ENCODE measurements at regions not wholly inside any gene's neighbourhood (a gene's known extent, or its start where the extent isn't known, plus 50 kb on each side); places are given as distances from the start of the nearest gene placed in this dataset.

DNA sequence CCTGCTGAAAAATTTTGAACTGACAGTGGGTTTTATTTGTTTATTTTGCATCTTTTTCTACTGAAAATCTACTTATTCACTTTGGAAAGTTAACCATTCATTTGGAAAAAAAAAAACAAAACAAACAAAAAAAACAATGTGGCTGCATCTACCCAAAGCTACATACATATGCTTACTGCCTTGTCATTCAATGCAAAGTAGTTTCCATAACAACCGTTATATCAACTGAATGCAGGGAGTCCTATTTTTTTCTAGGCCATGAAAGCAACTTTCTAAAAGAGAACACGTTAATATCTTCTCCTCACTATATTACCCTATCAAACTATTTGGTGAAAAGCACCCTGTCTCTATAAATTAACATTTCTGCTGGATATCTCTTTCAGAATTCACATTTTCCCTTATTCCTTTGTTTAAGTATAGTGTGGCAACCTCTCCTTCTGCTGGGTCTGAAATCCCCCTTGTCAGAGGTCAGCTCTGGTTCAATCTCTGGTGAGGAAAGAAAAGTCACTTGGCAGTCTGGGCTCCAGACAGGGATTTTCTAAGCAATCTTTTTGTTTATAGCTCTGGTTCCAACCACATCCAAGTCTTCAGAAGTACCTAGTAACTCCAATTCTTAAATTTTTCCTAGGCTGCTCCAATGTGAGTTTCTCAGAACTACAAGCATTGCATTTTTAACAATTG is 528.4 kb upstream of the TOM1L1 start:
- no peaks in the 10 kb centered on the region for H4K20me1 ChIP-seq (ENCODE audit: control insufficient read depth, insufficient read depth)
- no peak for DNase-seq (ENCODE audit: low read depth, low spot score)
- no peak overlapping the region for H3K27ac ChIP-seq (ENCODE audit: control insufficient read depth, insufficient read depth)
- RAD21 ChIA-PET (ENCODE audit: unreplicated experiment): interaction anchor here (1.2 kb wide), 1 partner anchor 9 kb away, joined by 3 read pairs; no protein-coding TSS in a partner anchor
- H2AFZ ChIP-seq (ENCODE audit: control insufficient read depth, low read depth, low read length): no peak overlapping the region
- no peak overlapping the region for H3K4me2 ChIP-seq (ENCODE audit: control insufficient read depth, insufficient read depth)
- H3K27me3 ChIP-seq (replicated peaks in 1 of 2; ENCODE audit: control insufficient read depth in 2 of 2, insufficient read depth in 2 of 2, low read length in 1 of 2): no peaks in the 10 kb centered on the region
- no peak overlapping the region for H3K4me3 ChIP-seq
- WGBS (ENCODE audit: insufficient coverage, insufficient replicate concordance, low lambda C conversion rate, missing lambda C conversion rate): 25% methylated on average over 2 of the region's 2 CpGs
- in situ Hi-C loops (cut with MboI): no loop called here
- no peak for TF ChIP-seq SMC3 (IDR thresholded peaks at IDR 0.05; ENCODE audit: borderline replicate concordance, low read length)
- no peak for TF ChIP-seq POLR2AphosphoS5 (IDR thresholded peaks at IDR 0.05; ENCODE audit: low read length)
- no peak for TF ChIP-seq CHD2 (IDR thresholded peaks at IDR 0.05; ENCODE audit: borderline replicate concordance, low read depth, low read length)
- TF ChIP-seq, protein P1, sequence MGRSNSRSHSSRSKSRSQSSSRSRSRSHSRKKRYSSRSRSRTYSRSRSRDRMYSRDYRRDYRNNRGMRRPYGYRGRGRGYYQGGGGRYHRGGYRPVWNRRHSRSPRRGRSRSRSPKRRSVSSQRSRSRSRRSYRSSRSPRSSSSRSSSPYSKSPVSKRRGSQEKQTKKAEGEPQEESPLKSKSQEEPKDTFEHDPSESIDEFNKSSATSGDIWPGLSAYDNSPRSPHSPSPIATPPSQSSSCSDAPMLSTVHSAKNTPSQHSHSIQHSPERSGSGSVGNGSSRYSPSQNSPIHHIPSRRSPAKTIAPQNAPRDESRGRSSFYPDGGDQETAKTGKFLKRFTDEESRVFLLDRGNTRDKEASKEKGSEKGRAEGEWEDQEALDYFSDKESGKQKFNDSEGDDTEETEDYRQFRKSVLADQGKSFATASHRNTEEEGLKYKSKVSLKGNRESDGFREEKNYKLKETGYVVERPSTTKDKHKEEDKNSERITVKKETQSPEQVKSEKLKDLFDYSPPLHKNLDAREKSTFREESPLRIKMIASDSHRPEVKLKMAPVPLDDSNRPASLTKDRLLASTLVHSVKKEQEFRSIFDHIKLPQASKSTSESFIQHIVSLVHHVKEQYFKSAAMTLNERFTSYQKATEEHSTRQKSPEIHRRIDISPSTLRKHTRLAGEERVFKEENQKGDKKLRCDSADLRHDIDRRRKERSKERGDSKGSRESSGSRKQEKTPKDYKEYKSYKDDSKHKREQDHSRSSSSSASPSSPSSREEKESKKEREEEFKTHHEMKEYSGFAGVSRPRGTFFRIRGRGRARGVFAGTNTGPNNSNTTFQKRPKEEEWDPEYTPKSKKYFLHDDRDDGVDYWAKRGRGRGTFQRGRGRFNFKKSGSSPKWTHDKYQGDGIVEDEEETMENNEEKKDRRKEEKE (IDR thresholded peaks at IDR 0.05): no peak
- no peak for TF ChIP-seq ZNF24 (IDR thresholded peaks at IDR 0.05)
- no peak for TF ChIP-seq STAT3 (IDR thresholded peaks at IDR 0.05; ENCODE audit: low read depth, low read length)
- H3K9me3 ChIP-seq (replicated peaks; ENCODE audit: control insufficient read depth, insufficient read depth, low read length): no peaks in the 10 kb centered on the region
- SMC1A ChIA-PET (ENCODE audit: uncharacterized antibody, unreplicated experiment): no interaction called here
- no peak overlapping the region for H3K9ac ChIP-seq (ENCODE audit: control insufficient read depth, insufficient read depth, low read length)
- intact Hi-C loops (cut with micrococcal nuclease; ENCODE audit: unreplicated experiment): no loop called here
- POLR2A ChIA-PET: interaction anchor here (0.7 kb wide), 1 partner anchor 279 kb away, joined by 3 read pairs; no protein-coding TSS in a partner anchor
- H3K36me3 ChIP-seq (ENCODE audit: control insufficient read depth in 2 of 2, insufficient read depth in 2 of 2, low read length in 1 of 2): no peaks in the 10 kb centered on the region
- FAIRE-seq: no peak
- H3K4me1 ChIP-seq (ENCODE audit: control insufficient read depth, insufficient read depth, low read length): no peaks in the 10 kb centered on the region
- no TSS peak for BruUV-seq (replicated peaks)
- H3K79me2 ChIP-seq (ENCODE audit: control insufficient read depth, insufficient read depth, low read length): no peaks in the 10 kb centered on the region
- CTCF ChIA-PET: interaction anchor here (0.8 to 1.5 kb wide), 3 partner anchors 10 to 1152 kb away, joined by 3 read pairs; no protein-coding TSS in a partner anchor
- ATAC-seq: no peak

All from GM12878 (cell line).